ENCODE measurements at regions not wholly inside any gene's neighbourhood (a gene's known extent, or its start where the extent isn't known, plus 50 kb on each side); places are given as distances from the start of the nearest gene placed in this dataset.
"Not testable (repeated sequence)": the region's sequence is repeated elsewhere in the genome, so short reads cannot be mapped to it uniquely, and the experiment has no call there.

- DNase-seq, result not testable (repeated sequence)
Measured at GRCh38 chr4:131883181-131883580, 1265.9 kb upstream of the PCDH10 start.

- not testable (repeated sequence) for DNase-seq
Measured at GRCh38 chr4:131925662-131926061, 1223.4 kb upstream of the PCDH10 start.

DNA sequence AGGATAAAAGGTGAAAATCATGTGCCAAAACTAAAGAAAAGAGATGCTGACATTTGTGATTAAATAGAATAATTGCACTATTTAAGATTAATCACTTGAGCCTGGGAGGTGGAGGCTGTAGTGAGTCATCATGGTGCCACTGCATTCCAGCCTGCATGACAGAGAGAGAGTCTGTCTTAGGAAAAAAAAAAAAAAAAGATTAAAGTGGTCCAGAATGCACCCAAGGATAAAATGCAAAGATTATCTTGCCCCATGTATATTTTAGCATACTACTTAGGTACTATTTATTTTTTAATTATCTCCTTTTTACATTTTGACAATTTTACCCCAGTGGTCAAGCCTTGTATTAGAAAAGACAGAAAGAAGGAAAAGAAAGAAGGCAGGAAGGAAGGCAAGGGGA lies 1181.4 kb upstream of the PCDH10 start:
- not testable (repeated sequence) for DNase-seq

GRCh38 chr4:131974730-131975129 lies 1174.4 kb upstream of the PCDH10 start:
- no peak for DNase-seq

- not testable (repeated sequence) for DNase-seq
Measured at GRCh38 chr4:131975276-131976132, 1173.6 kb upstream of the PCDH10 start.

DNA sequence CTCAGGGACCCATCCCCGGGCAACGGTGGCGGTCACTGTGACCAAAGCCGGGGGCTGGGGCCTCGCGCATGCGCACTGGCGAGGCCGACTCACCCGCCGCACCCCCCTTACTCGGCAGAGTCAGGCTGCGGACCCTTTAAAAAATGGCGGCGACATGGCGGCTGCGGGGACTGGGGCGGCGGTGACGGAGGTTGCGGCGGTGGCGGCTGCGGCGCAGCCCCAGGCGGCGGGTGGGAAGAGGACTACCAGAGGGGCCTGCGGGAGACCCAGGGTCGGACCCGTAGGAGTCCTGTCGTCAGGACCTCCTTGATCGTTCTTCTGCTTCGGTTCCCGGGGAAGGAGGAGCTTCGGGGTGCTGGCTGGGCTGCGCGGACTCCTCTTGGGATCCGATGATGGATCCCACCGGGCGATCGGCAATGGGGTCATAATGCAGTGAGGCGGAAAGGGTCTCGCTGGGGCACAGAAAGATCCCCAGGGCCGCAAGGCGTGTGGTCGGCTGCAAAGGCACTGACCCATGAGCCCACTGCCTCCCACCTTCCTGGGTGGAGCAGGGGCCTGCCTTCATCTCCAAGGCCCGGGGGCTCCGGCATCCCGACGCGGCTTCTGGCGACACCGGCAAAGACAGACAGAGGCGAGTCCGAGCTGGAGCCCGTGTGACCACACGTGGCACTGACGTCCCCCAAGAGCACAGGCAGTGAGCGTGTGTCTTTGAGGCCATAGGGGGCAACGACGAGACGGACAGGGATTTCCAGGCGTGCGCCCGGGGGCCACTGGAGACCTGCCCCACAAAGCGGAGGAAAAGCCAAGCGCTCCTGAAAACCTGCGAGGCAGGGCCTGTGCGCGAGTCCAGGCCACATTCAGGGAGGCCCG lies 1172.7 kb upstream of the PCDH10 start:
- peak; percentile 6 for DNase-seq

DNA sequence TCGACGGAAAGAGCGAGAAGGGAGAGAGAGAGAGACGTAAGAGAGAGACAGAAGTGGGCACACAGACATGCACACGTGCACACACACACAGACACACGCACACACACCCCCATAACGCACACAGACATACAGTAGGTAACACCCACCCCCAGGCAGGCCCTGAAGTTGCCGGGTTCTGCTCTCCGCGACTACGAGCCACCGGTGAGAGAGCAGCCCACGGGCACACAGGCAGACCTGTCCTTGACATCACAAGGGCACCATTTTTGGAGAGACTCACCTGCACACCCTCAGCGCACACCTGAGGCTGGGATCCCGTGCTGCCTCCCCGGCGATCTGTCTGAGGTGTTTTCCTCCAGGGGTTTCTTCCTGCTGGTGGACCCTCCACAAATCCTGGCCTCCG lies 1171.0 kb upstream of the PCDH10 start:
- DNase-seq, result no peak

- no peak for DNase-seq
Measured at GRCh38 chr4:131989576-131989975, 1159.5 kb upstream of the PCDH10 start.

- DNase-seq, result no peak
Measured at GRCh38 chr4:132001542-132001941, 1147.6 kb upstream of the PCDH10 start.

- no peak for DNase-seq
Measured at GRCh38 chr4:132003593-132003992, 1145.5 kb upstream of the PCDH10 start.

- no peak for DNase-seq
Measured at GRCh38 chr4:132015321-132015720, 1133.8 kb upstream of the PCDH10 start.

DNA sequence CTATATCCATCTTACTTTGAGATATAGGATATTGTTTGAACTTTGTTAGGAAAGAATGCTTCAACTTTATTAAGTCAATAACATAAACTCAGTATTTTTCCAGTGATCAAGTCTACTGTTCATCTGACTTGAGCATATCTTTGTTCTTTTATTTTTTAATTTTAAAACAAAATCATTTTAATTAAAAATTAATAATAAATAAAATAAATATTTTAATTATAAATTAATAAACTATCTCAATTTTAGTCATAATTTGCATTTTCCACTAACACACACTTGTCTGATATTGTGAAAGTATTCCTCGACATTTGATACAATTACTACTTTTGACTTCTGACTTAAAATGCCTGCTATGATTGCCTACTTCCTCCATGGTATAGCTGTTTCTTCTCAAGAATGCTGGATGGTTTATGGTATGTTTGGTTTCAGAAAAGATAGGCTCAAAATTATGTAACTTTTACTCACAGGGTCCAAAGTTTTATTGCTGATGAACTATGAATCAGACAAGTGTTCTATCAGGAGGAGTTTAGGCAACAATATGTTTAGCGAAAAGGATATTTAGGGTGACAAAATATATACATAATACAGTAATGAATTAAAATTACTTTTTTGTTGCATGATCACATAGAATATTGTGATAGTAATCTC lies 1132.3 kb upstream of the PCDH10 start:
- DNase-seq, result no peak

- no peak for DNase-seq
Measured at GRCh38 chr4:132026166-132026565, 1122.9 kb upstream of the PCDH10 start.

GRCh38 chr4:132026816-132027215 lies 1122.3 kb upstream of the PCDH10 start:
- DNase-seq, result no peak

GRCh38 chr4:132056496-132056895 lies 1092.6 kb upstream of the PCDH10 start:
- DNase-seq, result no peak

GRCh38 chr4:132059227-132059626 lies 1089.9 kb upstream of the PCDH10 start:
- DNase-seq, result no peak

GRCh38 chr4:132062611-132063239 lies 1086.4 kb upstream of the PCDH10 start:
- DNase-seq, result no peak

GRCh38 chr4:132063829-132064228 lies 1085.3 kb upstream of the PCDH10 start:
- DNase-seq, result no peak

DNA sequence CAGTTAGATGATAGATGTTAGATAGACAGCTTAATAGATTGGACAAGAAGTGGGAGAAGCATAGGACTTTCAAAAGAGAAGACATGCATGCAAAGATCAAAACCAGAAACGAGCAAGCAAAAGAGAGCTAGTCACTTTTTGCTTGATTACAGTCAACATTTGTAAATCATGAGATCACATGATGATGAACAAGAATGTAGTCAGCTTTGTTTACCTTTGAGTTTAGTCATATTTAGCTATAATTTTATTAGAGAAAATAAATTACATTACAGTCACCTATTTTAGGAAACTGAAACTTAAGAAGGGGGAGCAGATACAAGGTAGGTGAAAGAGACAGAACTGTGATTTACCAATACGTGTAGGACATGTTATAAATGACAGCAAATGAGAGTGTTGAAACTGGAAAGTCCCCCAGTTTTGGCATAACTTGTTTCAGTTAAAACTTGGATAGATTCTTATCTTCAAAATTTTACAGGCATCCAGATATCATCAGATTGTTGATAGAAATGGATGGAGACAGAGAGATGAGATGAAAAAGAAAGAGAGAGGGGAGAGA lies 1083.1 kb upstream of the PCDH10 start:
- no peak for DNase-seq

DNA sequence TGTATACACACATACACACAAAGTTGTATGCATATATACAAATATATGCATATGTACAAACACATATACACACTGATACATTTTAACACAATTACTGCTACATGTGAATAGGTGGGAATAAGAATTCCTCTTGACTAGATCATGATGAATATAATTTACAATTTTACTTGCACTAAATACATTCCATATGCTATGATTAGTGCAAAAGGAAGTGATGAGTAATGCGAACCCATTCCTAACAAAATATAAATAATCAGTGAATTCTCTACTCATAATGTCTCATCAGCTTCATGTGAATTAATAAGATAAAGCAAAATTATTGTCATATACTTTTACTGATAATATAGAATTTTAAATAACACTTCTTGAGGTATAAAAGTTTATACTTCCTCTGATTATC lies 1077.3 kb upstream of the PCDH10 start:
- no peak for DNase-seq

DNA sequence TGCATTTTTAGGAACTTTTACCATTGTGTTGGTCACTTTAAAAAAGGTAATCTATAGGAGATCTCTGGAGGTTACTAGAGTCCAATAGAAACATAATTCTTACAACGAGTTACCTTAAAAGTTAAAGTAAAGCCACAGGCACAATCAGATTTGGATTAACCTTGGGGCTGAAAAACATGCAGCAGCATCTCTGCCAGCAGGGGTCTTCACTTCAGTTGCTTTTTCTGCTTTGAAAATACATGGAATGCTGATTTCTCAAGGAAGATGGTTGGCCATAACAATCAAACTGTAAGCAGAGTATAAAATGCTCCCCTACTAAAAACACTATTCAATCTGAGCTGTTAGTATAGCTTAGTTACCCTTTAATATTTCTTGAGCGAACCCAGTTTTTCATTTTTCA lies 1072.3 kb upstream of the PCDH10 start:
- DNase-seq, result no peak

- DNase-seq, result no peak
Measured at GRCh38 chr4:132085105-132085504, 1064.0 kb upstream of the PCDH10 start.

DNA sequence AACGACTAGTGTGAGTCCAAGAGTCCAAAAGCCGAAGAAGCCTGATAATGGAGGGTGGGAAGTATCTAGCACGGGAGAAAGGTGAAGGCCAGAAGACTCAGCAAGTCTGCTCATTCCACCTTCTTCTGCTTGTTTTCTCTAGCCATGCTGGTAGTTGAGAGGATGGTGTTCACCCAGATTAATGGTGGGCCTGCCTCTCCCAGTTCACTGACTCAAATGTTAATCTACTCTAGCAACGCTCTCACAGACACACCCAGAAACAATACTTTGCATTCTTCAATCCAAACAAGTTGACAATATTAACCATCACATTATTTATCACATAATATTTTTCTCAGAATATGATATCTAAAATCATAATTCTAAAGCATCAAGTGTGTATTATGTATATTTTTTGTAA lies 1055.1 kb upstream of the PCDH10 start:
- DNase-seq, result no peak

Data from CD4-positive, alpha-beta T cell treated with Interleukin-17A for 4 hours (primary cell).